ENCODE measurements at regions not wholly inside any gene's neighbourhood (a gene's known extent, or its start where the extent isn't known, plus 50 kb on each side); places are given as distances from the start of the nearest gene placed in this dataset.

DNA sequence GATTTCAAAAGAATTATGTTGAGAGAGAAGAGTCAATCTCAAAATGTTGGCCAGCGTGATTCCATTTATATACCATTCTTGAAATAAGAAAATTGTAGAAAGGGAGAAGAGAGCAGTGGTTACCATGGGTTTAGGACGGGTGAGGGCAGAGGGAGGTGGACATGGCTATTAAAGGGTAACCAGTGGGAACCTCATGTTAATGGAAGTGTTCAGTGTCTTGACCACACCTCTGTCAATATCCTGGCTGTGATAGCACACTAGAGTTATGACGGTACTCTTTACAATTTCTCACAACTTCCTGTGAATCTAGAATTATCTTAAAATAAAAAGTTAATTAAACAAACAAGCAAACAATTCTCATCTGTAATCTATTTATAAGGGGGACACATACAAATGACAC is 821.2 kb downstream of the VRK1 start:
- Histone ChIP-seq H3K27me3 (ENCODE audit: insufficient read depth, low read length) (no peaks in the 10 kb centered on the region), H3K9me3 (ENCODE audit: low read depth, low read length) (peaks cover 17% of the 10 kb centered on the region), H3K4me3 (ENCODE audit: low read length) (no peak overlapping the region), H3K4me1 (ENCODE audit: insufficient read depth, low read length) (peaks cover 19% of the 10 kb centered on the region)

DNA sequence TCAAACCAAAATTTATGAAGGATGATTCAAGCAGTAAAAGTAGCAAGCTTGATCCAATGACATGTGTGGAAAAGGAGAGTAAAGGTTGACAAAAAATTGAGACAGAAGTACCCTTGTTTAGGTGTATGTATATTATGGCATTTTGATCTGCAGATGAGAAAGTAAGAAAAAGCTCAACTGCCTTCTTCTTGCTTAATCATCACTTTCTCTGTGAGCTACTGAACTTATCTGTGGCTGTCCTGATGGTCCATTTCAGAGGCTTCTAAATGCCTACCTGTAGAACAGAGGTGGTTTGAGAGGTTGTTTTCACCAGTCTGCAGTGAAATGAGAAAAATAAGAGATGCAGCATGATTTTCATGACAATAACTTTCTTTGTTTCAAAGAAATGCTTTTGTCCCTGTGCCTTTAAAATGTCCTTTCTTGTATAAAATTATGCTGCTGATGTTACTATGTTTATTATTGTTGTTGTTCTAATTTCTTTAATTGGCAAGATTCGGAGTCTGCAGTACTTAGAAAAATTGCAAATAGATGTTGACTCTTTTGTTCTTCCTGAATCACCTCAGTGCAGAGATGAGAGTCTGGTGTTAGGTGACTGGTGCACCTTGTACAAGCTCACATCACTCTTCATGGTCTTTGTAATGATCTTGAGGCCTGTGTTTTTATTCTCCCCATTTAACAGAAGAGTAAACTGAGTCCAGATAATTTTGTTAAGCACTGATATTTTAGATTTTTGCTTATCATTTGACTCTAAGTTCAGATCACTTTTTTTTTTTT is 821.9 kb downstream of the VRK1 start:
- Histone ChIP-seq H3K9me3 (ENCODE audit: low read depth, low read length) (peaks cover 10% of the 10 kb centered on the region), H3K27me3 (ENCODE audit: insufficient read depth, low read length) (no peaks in the 10 kb centered on the region), H3K4me1 (ENCODE audit: insufficient read depth, low read length) (peaks cover 19% of the 10 kb centered on the region), H3K4me3 (ENCODE audit: low read length) (no peak overlapping the region)

GRCh38 chr14:97620066-97620465 is 822.9 kb downstream of the VRK1 start:
- Histone ChIP-seq H3K4me3 (ENCODE audit: low read length) (no peak overlapping the region), H3K4me1 (ENCODE audit: insufficient read depth, low read length) (peaks cover 19% of the 10 kb centered on the region), H3K27me3 (ENCODE audit: insufficient read depth, low read length) (no peaks in the 10 kb centered on the region), H3K9me3 (ENCODE audit: low read depth, low read length) (peaks cover under 1% of the 10 kb centered on the region)

- no peaks in the 10 kb centered on the region for H3K9me3 ChIP-seq (ENCODE audit: low read depth, low read length)
- H3K4me1 ChIP-seq (ENCODE audit: insufficient read depth, low read length), result peaks cover 12% of the 10 kb centered on the region
- H3K27me3 ChIP-seq (ENCODE audit: insufficient read depth, low read length), result no peaks in the 10 kb centered on the region
- H3K4me3 ChIP-seq (ENCODE audit: low read length), result no peak overlapping the region
These were observed 827.8 kb downstream of the VRK1 start for GRCh38 chr14:97624985-97625384.

- no peaks in the 10 kb centered on the region for H3K27me3 ChIP-seq (ENCODE audit: insufficient read depth, low read length)
- no peaks in the 10 kb centered on the region for H3K9me3 ChIP-seq (ENCODE audit: low read depth, low read length)
- peaks cover 7% of the 10 kb centered on the region for H3K4me1 ChIP-seq (ENCODE audit: insufficient read depth, low read length)
- H3K4me3 ChIP-seq (ENCODE audit: low read length), result no peak overlapping the region
These were observed 828.3 kb downstream of the VRK1 start for GRCh38 chr14:97625477-97625876.

DNA sequence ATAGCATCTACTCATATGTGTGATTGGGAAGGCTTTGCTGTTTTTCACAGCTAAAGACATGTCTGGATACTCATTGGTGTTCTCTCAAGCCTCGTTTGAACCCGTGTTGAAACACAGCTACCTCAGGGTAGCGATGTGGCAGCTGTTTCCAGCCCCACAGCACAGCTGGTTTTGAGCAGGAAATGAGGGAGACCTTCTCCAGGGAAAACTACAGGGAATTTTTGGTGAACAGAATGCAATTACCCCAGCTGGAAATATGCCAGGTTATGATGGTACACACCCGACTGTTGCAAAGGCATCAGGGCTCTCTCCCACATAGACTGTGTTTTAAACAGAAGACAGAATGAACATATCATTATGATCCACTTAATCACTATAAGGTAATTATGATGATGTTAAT is 828.9 kb downstream of the VRK1 start:
- Histone ChIP-seq H3K4me3 (ENCODE audit: low read length) (no peak overlapping the region), H3K4me1 (ENCODE audit: insufficient read depth, low read length) (peaks cover 3% of the 10 kb centered on the region), H3K27me3 (ENCODE audit: insufficient read depth, low read length) (no peaks in the 10 kb centered on the region), H3K9me3 (ENCODE audit: low read depth, low read length) (no peaks in the 10 kb centered on the region)

GRCh38 chr14:97630249-97630648 is 833.1 kb downstream of the VRK1 start:
- Histone ChIP-seq H3K9me3 (ENCODE audit: low read depth, low read length) (no peaks in the 10 kb centered on the region), H3K4me1 (ENCODE audit: insufficient read depth, low read length) (no peaks in the 10 kb centered on the region), H3K4me3 (ENCODE audit: low read length) (no peak overlapping the region), H3K27me3 (ENCODE audit: insufficient read depth, low read length) (no peaks in the 10 kb centered on the region)

GRCh38 chr14:97633131-97633738 is 836.1 kb downstream of the VRK1 start:
- Histone ChIP-seq H3K27me3 (ENCODE audit: insufficient read depth, low read length) (no peaks in the 10 kb centered on the region), H3K4me1 (ENCODE audit: insufficient read depth, low read length) (no peaks in the 10 kb centered on the region), H3K9me3 (ENCODE audit: low read depth, low read length) (no peaks in the 10 kb centered on the region), H3K4me3 (ENCODE audit: low read length) (no peak overlapping the region)

- H3K27me3 ChIP-seq (ENCODE audit: insufficient read depth, low read length), result no peaks in the 10 kb centered on the region
- no peak overlapping the region for H3K4me3 ChIP-seq (ENCODE audit: low read length)
- H3K4me1 ChIP-seq (ENCODE audit: insufficient read depth, low read length), result no peaks in the 10 kb centered on the region
- no peaks in the 10 kb centered on the region for H3K9me3 ChIP-seq (ENCODE audit: low read depth, low read length)
These were observed 837.6 kb downstream of the VRK1 start for GRCh38 chr14:97634751-97635150.

GRCh38 chr14:97638864-97639263 is 841.7 kb downstream of the VRK1 start:
- no peak overlapping the region for H3K4me3 ChIP-seq (ENCODE audit: low read length)
- no peaks in the 10 kb centered on the region for H3K27me3 ChIP-seq (ENCODE audit: insufficient read depth, low read length)
- H3K4me1 ChIP-seq (ENCODE audit: insufficient read depth, low read length), result peaks cover 4% of the 10 kb centered on the region
- H3K9me3 ChIP-seq (ENCODE audit: low read depth, low read length), result no peaks in the 10 kb centered on the region

DNA sequence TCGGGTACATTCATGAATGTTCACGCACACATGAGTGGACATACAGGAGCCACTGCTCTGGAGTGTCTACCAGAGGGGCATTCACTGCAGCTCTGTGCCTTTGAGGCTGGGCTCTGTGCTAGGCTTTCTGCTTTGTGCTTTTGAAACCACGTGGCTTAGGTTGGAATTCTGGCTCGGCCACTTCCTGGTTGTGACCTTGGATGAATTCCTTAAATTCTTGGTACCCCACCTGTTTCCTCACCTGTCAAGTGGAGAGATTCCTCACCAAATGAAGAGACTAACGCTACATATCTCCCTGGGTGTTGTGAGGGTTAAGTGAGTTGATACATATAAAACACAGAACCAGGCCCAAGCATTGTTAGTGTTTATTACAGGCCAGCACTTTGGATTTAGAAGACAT is 842.8 kb downstream of the VRK1 start:
- H3K9me3 ChIP-seq (ENCODE audit: low read depth, low read length), result no peaks in the 10 kb centered on the region
- H3K4me1 ChIP-seq (ENCODE audit: insufficient read depth, low read length), result peaks cover 4% of the 10 kb centered on the region
- no peak overlapping the region for H3K4me3 ChIP-seq (ENCODE audit: low read length)
- no peaks in the 10 kb centered on the region for H3K27me3 ChIP-seq (ENCODE audit: insufficient read depth, low read length)

DNA sequence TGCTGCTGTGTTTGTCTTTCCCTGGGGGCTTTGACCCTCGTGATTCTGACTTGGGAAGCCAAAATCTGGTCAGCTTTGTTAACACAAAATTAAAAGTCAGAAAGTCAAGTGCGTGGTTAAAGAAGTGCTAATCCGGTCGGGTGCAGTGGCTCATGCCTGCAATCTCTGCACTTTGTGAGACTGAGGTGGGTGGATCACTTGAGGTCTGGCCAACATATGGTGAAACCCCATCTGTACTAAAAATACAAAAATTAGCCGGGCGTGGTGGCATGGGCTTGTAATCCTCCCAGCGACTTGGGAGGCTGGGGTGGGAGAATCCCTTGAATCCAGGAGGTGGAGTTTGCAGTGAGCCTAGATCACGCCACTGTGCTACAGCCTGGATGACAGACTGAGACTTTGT is 844.6 kb downstream of the VRK1 start:
- H3K9me3 ChIP-seq (ENCODE audit: low read depth, low read length), result no peaks in the 10 kb centered on the region
- H3K27me3 ChIP-seq (ENCODE audit: insufficient read depth, low read length), result no peaks in the 10 kb centered on the region
- H3K4me1 ChIP-seq (ENCODE audit: insufficient read depth, low read length), result peaks cover 4% of the 10 kb centered on the region
- no peak overlapping the region for H3K4me3 ChIP-seq (ENCODE audit: low read length)

DNA sequence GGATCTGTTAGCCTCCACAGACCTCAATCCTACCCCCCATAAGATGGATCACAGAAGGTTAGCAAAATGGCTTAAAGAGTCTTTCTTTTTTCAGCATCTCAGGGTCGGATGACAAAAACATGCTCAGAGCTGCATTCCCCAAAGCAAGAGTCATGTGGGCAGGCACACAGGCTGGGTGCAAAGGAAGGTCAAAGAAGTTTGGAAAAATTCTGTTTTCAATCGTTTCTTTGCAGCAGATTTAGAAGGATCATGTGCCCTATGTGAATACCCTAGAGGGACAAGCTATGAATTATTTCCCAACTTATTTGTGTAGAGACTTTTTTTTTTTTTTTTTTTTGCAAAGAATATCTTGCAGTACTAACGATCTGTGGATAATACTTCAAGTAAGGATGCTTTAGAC is 845.4 kb downstream of the VRK1 start:
- Histone ChIP-seq H3K4me3 (ENCODE audit: low read length) (no peak overlapping the region), H3K4me1 (ENCODE audit: insufficient read depth, low read length) (peaks cover 4% of the 10 kb centered on the region), H3K9me3 (ENCODE audit: low read depth, low read length) (no peaks in the 10 kb centered on the region), H3K27me3 (ENCODE audit: insufficient read depth, low read length) (no peaks in the 10 kb centered on the region)

DNA sequence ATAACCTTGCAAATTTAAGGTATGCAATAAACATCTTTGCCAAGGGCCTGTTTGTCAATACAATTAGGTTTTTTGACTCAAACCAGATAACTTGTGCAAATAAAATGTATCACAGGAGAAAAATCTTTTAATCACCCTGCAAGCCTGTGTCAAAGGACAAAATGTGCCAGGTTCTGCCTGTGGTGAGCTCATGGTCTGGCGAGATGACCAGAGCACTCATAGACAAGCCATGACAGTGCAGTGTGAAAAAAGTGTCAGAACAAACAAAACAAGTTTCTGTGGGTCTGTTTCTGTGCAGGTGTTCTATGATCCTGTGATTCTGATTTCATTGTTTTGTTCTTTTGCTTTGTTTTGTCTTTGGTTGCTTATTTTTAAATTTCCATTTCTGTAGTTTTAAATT is 847.2 kb downstream of the VRK1 start:
- peaks cover 4% of the 10 kb centered on the region for H3K4me1 ChIP-seq (ENCODE audit: insufficient read depth, low read length)
- no peak overlapping the region for H3K4me3 ChIP-seq (ENCODE audit: low read length)
- H3K9me3 ChIP-seq (ENCODE audit: low read depth, low read length), result no peaks in the 10 kb centered on the region
- no peaks in the 10 kb centered on the region for H3K27me3 ChIP-seq (ENCODE audit: insufficient read depth, low read length)

- Histone ChIP-seq H3K4me3 (ENCODE audit: low read length) (no peak overlapping the region), H3K4me1 (ENCODE audit: insufficient read depth, low read length) (no peaks in the 10 kb centered on the region), H3K9me3 (ENCODE audit: low read depth, low read length) (no peaks in the 10 kb centered on the region), H3K27me3 (ENCODE audit: insufficient read depth, low read length) (no peaks in the 10 kb centered on the region)
These were observed 852.6 kb downstream of the VRK1 start for GRCh38 chr14:97649752-97650151.
